Lower leg skin (tissue), 4 donors: ENCODE measurements at regions not wholly inside any gene's neighbourhood (a gene's known extent, or its start where the extent isn't known, plus 50 kb on each side); places are given as distances from the start of the nearest gene placed in this dataset.

ENCODE experiments used
- DNase-seq, 2 donors: peaks; one replicate each; pipeline ENCODE4 v3.0.0-alpha.2; 2019; ENCODE audit warnings: low spot score in 2 of 2
- H3K4me3 ChIP-seq: fragments of 200-600 bp; sonication (generic); 2 replicates; pipeline ENCODE4 v1.5.1; 2017; ENCODE audit warnings: mild to moderate bottlenecking, low read depth; ENCODE audit not compliant: poor library complexity, severe bottlenecking
- CTCF ChIP-seq, 3 donors: fragments of 450-650 bp; IDR thresholded peaks; one replicate each; pipeline ENCODE4 v1.5.1; 2016; ENCODE audit warnings: antibody characterized with exemption in 3 of 3, mild to moderate bottlenecking in 3 of 3, moderate library complexity in 2 of 3
- POLR2A ChIP-seq, 2 donors: fragments of 450-650 bp; IDR thresholded peaks; one replicate each; pipeline ENCODE4 v1.6.1; 2016 to 2017; ENCODE audit warnings: antibody characterized with exemption in 2 of 2, mild to moderate bottlenecking in 1 of 2, moderate library complexity in 1 of 2
- WGBS, 2 donors: methylation state at CpG; one replicate each; pipeline ENCODE4 v1.1.5; 2018; 5-methylcytosine and 5-hydroxymethylcytosine counted together
- intact Hi-C: fragments of 100-400 bp; cut with DNase I; formaldehyde crosslinking; loops from one replicate; pipeline ENCODE4 v1.15.0; 2023; ENCODE audit warnings: low total_unique reads

- DNase-seq = no peak
- intact Hi-C loops = loop anchor here (1.0 kb wide), 1 partner anchor 27 kb away; no protein-coding TSS in a partner anchor
- no peak overlapping the region for H3K4me3 ChIP-seq
- 18 to 26% methylated on average over 1 of the region's 1 CpG for WGBS, 2 donors
- TF ChIP-seq CTCF (IDR thresholded peaks at IDR 0.05) = no peak
- no peak for TF ChIP-seq POLR2A (IDR thresholded peaks at IDR 0.05)
Measured at GRCh38 chr2:77816618-77817017, 294.4 kb upstream of the LRRTM4 start.

- TF ChIP-seq CTCF (IDR thresholded peaks at IDR 0.05) (no peak), POLR2A (IDR thresholded peaks at IDR 0.05) (no peak)
- no peak for DNase-seq
- intact Hi-C loops = no loop called here
- H3K4me3 ChIP-seq = no peak overlapping the region
Measured at GRCh38 chr2:77818186-77818585, 296.0 kb upstream of the LRRTM4 start.

- no peak for DNase-seq
- 89 to 91% methylated on average over 2 of the region's 2 CpGs for WGBS, 2 donors
- intact Hi-C loops = no loop called here
- H3K4me3 ChIP-seq = no peak overlapping the region
- TF ChIP-seq POLR2A (IDR thresholded peaks at IDR 0.05) (no peak), CTCF (IDR thresholded peaks at IDR 0.05) (no peak)
Measured at GRCh38 chr2:77823028-77823427, 300.9 kb upstream of the LRRTM4 start.

GRCh38 chr2:77831060-77831459, 308.9 kb upstream of the LRRTM4 start:
- no peak for DNase-seq
- intact Hi-C loops = no loop called here
- 76 to 87% methylated on average over 2 of the region's 2 CpGs for WGBS, 2 donors
- no peak overlapping the region for H3K4me3 ChIP-seq
- TF ChIP-seq CTCF (IDR thresholded peaks at IDR 0.05) (no peak), POLR2A (IDR thresholded peaks at IDR 0.05) (no peak)

- intact Hi-C loops = no loop called here
- no peak for TF ChIP-seq POLR2A (IDR thresholded peaks at IDR 0.05)
- TF ChIP-seq CTCF (IDR thresholded peaks at IDR 0.05) = no peak
- 67 to 81% methylated on average over 1 of the region's 1 CpG for WGBS, 2 donors
- DNase-seq = no peak
- no peak overlapping the region for H3K4me3 ChIP-seq
Measured at GRCh38 chr2:77831471-77831870, 309.3 kb upstream of the LRRTM4 start.

- WGBS, 2 donors = 55 to 78% methylated on average over 1 of the region's 1 CpG
- intact Hi-C loops = no loop called here
- no peak for DNase-seq
- TF ChIP-seq POLR2A (IDR thresholded peaks at IDR 0.05) = no peak
- no peak overlapping the region for H3K4me3 ChIP-seq
Measured at GRCh38 chr2:77831898-77832297, 309.7 kb upstream of the LRRTM4 start.
